HEK293 (cell line): ENCODE measurements at regions not wholly inside any gene's neighbourhood (a gene's known extent, or its start where the extent isn't known, plus 50 kb on each side); places are given as distances from the start of the nearest gene placed in this dataset.

Experiments used
- CTCF ChIA-PET: fragments of 350-600 bp; formaldehyde crosslinking; extraction: SDS; loops from one replicate; lab custom pipeline; 2021; ENCODE audit warnings: antibody characterized with exemption; lab: Yijun Ruan, JAX
- POLR2A ChIA-PET: fragments of 300-600 bp; formaldehyde crosslinking; extraction: SDS; loops from one replicate; lab custom pipeline; 2020; ENCODE audit warnings: antibody characterized with exemption, inconsistent platforms; lab: Yijun Ruan, JAX
- H3K27ac ChIP-seq: fragments of 200-500 bp; sonication (Bioruptor generic); 2 replicates; pipeline ENCODE4 v1.5.1; 2014; ENCODE audit warnings: low read depth, low read length, control low read depth, inconsistent platforms; ENCODE audit errors: extremely low read depth
- H3K36me3 ChIP-seq, 2 experiments: fragments of 200-500 bp in 1 of 2; sonication (Bioruptor generic) in 1 of 2; 1 replicate in 1 of 2; 2 replicates in 1 of 2; pipeline ENCODE4 v1.5.1; 2014 to 2017; ENCODE audit warnings: inconsistent platforms in 2 of 2, low read length in 2 of 2; ENCODE audit not compliant: control insufficient read depth in 2 of 2, insufficient read depth in 1 of 2
- H3K4me1 ChIP-seq: fragments of 200-500 bp; sonication (Bioruptor generic); 2 replicates; pipeline ENCODE4 v1.5.1; 2014; ENCODE audit warnings: mild to moderate bottlenecking, low read length, inconsistent platforms; ENCODE audit not compliant: control insufficient read depth, insufficient read depth
- H3K4me3 ChIP-seq: 2 replicates; pipeline ENCODE4 v1.5.1; 2011; ENCODE audit warnings: low read depth, mild to moderate bottlenecking, control low read depth, low read length, moderate library complexity
- H3K9me3 ChIP-seq: fragments of 200-500 bp; sonication (Bioruptor generic); 2 replicates; pipeline ENCODE4 v1.5.1; 2014; ENCODE audit warnings: low read depth, low read length, inconsistent platforms; ENCODE audit not compliant: control insufficient read depth, insufficient read depth
- EGR2 ChIP-seq: fragments of 450-650 bp; formaldehyde crosslinking; IDR thresholded peaks from 2 replicates; pipeline ENCODE4 v1.5.1; 2016; ENCODE audit warnings: low read depth, missing biosample characterization, missing genetic modification characterization
- KLF10 ChIP-seq: fragments of 450-650 bp; IDR thresholded peaks from 2 replicates; pipeline ENCODE4 v1.5.1; 2018; ENCODE audit warnings: missing biosample characterization, mild to moderate bottlenecking, missing genetic modification characterization
- KLF16 ChIP-seq: fragments of 450-650 bp; formaldehyde crosslinking; IDR thresholded peaks from 2 replicates; pipeline ENCODE4 v1.5.1; 2017; ENCODE audit warnings: missing biosample characterization, missing genetic modification characterization
- ZNF138 ChIP-seq: fragments of 450-650 bp; formaldehyde crosslinking; IDR thresholded peaks from 2 replicates; pipeline ENCODE4 v1.5.1; 2016; ENCODE audit warnings: missing biosample characterization, missing genetic modification characterization, borderline replicate concordance
- ZNF23 ChIP-seq: fragments of 450-650 bp; formaldehyde crosslinking; IDR thresholded peaks from 2 replicates; pipeline ENCODE4 v1.5.1; 2016; ENCODE audit warnings: missing biosample characterization, missing genetic modification characterization, borderline replicate concordance
- ZNF239 ChIP-seq: fragments of 450-650 bp; formaldehyde crosslinking; IDR thresholded peaks from 2 replicates; pipeline ENCODE4 v1.5.1; 2016; ENCODE audit warnings: missing biosample characterization, missing genetic modification characterization
- ZNF416 ChIP-seq: fragments of 450-650 bp; formaldehyde crosslinking; IDR thresholded peaks from 2 replicates; pipeline ENCODE4 v1.5.1; 2016; ENCODE audit warnings: missing biosample characterization, missing genetic modification characterization
- ZNF548 ChIP-seq: fragments of 450-650 bp; formaldehyde crosslinking; IDR thresholded peaks from 2 replicates; pipeline ENCODE4 v1.5.1; 2016; ENCODE audit warnings: missing biosample characterization, missing genetic modification characterization
- ZNF600 ChIP-seq: fragments of 450-650 bp; formaldehyde crosslinking; IDR thresholded peaks from 2 replicates; pipeline ENCODE4 v1.5.1; 2016; ENCODE audit warnings: missing biosample characterization, missing genetic modification characterization
- ZNF707 ChIP-seq: fragments of 450-650 bp; formaldehyde crosslinking; IDR thresholded peaks from 2 replicates; pipeline ENCODE4 v1.5.1; 2016; ENCODE audit warnings: missing biosample characterization, missing genetic modification characterization
- ZXDB ChIP-seq: fragments of 450-650 bp; formaldehyde crosslinking; IDR thresholded peaks from 2 replicates; pipeline ENCODE4 v1.5.1; 2016; ENCODE audit warnings: missing biosample characterization, missing genetic modification characterization
- TF ChIP-seq, protein P1 (sequence below): IDR thresholded peaks from 2 replicates; pipeline ENCODE4 v1.6.1; 2011; ENCODE audit warnings: mild to moderate bottlenecking, low read depth, low read length, borderline replicate concordance
- TF ChIP-seq, protein P2 (sequence below): fragments of 450-650 bp; formaldehyde crosslinking; IDR thresholded peaks from 2 replicates; pipeline ENCODE4 v1.5.1; 2016; ENCODE audit warnings: missing biosample characterization, missing genetic modification characterization
- TF ChIP-seq, protein P3 (sequence below): fragments of 450-650 bp; formaldehyde crosslinking; conservative IDR thresholded peaks from 2 replicates; pipeline ENCODE4 v1.5.1; 2016; ENCODE audit warnings: low read depth, missing biosample characterization, missing genetic modification characterization
- TF ChIP-seq, protein P4 (sequence below): fragments of 450-650 bp; formaldehyde crosslinking; IDR thresholded peaks from 2 replicates; pipeline ENCODE4 v1.5.1; 2016; ENCODE audit warnings: missing biosample characterization, missing genetic modification characterization
- TF ChIP-seq, protein P5 (sequence below): fragments of 450-650 bp; formaldehyde crosslinking; IDR thresholded peaks from 2 replicates; pipeline ENCODE4 v1.5.1; 2017; ENCODE audit warnings: missing biosample characterization, missing genetic modification characterization

DNA sequence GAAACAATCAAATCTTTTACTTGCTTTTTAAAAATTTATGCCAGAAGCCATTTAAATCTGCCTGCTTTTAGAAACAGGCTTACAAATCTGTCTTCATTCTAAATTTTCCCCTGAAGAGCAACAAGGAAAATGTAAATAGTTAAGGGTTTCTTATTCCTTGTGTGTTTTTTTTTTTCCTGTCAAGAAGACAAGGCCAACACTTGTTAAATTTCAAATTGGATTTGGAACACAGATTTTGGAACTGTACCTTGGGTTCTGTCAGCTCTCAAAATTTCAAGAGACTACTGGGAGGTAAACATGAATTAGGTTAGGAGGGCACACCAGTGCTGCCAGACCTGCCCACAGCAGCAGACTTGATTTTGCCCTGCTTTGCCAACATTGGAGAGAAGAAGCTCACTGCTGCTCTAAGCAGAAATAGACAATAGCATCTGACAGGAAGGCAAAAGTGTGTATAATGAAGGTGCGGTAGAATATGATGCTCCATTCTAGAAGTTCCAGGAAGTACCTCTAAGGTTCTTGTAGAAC, 121.7 kb downstream of the NHLRC3 start (continued):
- TF ChIP-seq, protein P1, sequence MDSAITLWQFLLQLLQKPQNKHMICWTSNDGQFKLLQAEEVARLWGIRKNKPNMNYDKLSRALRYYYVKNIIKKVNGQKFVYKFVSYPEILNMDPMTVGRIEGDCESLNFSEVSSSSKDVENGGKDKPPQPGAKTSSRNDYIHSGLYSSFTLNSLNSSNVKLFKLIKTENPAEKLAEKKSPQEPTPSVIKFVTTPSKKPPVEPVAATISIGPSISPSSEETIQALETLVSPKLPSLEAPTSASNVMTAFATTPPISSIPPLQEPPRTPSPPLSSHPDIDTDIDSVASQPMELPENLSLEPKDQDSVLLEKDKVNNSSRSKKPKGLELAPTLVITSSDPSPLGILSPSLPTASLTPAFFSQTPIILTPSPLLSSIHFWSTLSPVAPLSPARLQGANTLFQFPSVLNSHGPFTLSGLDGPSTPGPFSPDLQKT = no peak
- TF ChIP-seq ZNF600 (no peak), ZXDB (tag by site-specific recombination) (no peak), ZNF707 (tag by site-specific recombination) (no peak), KLF10 (tag by site-specific recombination) (no peak)
- TF ChIP-seq, protein P2, sequence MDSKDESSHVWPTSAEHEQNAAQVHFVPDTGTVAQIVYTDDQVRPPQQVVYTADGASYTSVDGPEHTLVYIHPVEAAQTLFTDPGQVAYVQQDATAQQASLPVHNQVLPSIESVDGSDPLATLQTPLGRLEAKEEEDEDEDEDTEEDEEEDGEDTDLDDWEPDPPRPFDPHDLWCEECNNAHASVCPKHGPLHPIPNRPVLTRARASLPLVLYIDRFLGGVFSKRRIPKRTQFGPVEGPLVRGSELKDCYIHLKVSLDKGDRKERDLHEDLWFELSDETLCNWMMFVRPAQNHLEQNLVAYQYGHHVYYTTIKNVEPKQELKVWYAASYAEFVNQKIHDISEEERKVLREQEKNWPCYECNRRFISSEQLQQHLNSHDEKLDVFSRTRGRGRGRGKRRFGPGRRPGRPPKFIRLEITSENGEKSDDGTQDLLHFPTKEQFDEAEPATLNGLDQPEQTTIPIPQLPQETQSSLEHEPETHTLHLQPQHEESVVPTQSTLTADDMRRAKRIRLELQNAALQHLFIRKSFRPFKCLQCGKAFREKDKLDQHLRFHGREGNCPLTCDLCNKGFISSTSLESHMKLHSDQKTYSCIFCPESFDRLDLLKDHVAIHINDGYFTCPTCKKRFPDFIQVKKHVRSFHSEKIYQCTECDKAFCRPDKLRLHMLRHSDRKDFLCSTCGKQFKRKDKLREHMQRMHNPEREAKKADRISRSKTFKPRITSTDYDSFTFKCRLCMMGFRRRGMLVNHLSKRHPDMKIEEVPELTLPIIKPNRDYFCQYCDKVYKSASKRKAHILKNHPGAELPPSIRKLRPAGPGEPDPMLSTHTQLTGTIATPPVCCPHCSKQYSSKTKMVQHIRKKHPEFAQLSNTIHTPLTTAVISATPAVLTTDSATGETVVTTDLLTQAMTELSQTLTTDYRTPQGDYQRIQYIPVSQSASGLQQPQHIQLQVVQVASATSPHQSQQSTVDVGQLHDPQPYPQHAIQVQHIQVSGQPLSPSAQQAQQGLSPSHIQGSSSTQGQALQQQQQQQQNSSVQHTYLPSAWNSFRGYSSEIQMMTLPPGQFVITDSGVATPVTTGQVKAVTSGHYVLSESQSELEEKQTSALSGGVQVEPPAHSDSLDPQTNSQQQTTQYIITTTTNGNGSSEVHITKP (tag by site-specific recombination) = no peak
- TF ChIP-seq, all 188 proteins: peak for 0

DNA sequence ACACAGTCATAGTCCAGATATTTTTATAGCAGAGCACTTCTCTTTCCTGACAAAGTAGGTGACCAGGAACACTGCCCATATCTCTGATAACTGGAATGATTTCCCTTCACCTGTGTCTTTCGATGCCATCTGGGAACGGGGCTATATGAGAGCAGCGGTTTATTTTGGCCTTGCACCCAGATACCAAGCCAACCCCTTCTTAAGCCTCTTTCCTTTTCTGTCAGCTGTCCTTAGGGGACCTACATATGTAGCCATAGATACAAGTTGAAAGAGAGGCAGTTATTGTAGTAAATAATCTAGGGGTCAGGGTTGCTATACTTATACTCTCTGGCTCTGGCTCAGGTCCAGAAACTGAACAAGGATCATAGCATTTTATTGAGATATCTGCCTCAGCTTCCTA, 128.8 kb downstream of the NHLRC3 start:
- no peaks in the 10 kb centered on the region for H3K36me3 ChIP-seq
- H3K27ac ChIP-seq = no peak overlapping the region
- TF ChIP-seq, protein P3, sequence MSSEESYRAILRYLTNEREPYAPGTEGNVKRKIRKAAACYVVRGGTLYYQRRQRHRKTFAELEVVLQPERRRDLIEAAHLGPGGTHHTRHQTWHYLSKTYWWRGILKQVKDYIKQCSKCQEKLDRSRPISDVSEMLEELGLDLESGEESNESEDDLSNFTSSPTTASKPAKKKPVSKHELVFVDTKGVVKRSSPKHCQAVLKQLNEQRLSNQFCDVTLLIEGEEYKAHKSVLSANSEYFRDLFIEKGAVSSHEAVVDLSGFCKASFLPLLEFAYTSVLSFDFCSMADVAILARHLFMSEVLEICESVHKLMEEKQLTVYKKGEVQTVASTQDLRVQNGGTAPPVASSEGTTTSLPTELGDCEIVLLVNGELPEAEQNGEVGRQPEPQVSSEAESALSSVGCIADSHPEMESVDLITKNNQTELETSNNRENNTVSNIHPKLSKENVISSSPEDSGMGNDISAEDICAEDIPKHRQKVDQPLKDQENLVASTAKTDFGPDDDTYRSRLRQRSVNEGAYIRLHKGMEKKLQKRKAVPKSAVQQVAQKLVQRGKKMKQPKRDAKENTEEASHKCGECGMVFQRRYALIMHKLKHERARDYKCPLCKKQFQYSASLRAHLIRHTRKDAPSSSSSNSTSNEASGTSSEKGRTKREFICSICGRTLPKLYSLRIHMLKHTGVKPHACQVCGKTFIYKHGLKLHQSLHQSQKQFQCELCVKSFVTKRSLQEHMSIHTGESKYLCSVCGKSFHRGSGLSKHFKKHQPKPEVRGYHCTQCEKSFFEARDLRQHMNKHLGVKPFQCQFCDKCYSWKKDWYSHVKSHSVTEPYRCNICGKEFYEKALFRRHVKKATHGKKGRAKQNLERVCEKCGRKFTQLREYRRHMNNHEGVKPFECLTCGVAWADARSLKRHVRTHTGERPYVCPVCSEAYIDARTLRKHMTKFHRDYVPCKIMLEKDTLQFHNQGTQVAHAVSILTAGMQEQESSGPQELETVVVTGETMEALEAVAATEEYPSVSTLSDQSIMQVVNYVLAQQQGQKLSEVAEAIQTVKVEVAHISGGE = no peak
- no peak for TF ChIP-seq EGR2 (tag by site-specific recombination)
- ChIA-PET POLR2A (no interaction called here), CTCF (no interaction called here)
- no peak overlapping the region for H3K4me3 ChIP-seq
- no peaks in the 10 kb centered on the region for H3K4me1 ChIP-seq
- H3K9me3 ChIP-seq = no peaks in the 10 kb centered on the region

DNA sequence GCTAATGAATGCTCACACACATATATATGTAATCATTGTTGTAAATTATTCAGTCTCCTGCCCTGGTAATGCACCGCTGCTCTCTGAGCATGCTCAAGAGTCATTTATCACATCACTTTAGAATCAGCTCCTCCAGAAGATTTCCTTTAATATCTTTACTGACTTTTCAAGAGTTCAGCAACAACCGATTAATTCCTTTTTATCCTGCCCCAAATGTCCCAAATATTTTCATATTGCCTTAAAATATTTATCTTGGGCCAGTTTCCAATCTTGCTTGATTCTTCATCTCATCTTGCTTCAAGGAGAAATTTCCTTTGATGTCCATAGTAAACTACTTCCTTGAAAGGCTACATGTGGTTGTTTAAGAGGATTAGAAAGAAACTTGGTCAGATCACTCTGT, 132.5 kb downstream of the NHLRC3 start:
- H3K36me3 ChIP-seq = no peaks in the 10 kb centered on the region
- POLR2A ChIA-PET = no interaction called here
- CTCF ChIA-PET = interaction anchor here (1.1 kb wide), 1 partner anchor 12 kb away, joined by 3 read pairs; no protein-coding TSS in a partner anchor
- TF ChIP-seq ZNF138 (no peak), ZNF23 (tag by site-specific recombination) (no peak), ZNF416 (tag by site-specific recombination) (no peak), ZNF548 (no peak)
- TF ChIP-seq, all 188 proteins: peak for 0
- H3K4me3 ChIP-seq = no peak overlapping the region
- no peaks in the 10 kb centered on the region for H3K9me3 ChIP-seq
- H3K27ac ChIP-seq = no peak overlapping the region
- no peaks in the 10 kb centered on the region; the same call in 1 of the 2 replicates for H3K4me1 ChIP-seq

DNA sequence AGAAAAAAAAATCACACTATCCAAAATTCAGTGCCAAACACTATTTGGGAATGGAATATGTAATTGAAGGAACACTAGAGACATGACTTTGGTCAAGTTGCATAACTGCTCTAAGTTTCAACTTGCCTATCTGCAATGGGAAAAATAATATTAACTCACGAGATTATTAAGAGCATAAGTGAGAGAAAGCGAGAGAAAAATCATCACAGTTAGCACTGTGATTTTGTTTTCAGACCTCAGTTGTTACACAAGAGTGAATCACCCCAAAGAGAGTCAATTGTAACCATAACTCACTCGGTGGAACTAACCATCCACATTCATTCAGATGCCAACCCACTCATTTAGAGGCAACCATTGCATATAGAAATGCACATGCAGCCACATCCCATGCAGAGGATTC, 147.1 kb downstream of the NHLRC3 start:
- Histone ChIP-seq H3K36me3 (no peaks in the 10 kb centered on the region), H3K9me3 (no peaks in the 10 kb centered on the region), H3K27ac (no peak overlapping the region), H3K4me1 (no peaks in the 10 kb centered on the region), H3K4me3 (no peak overlapping the region)
- ChIA-PET POLR2A (no interaction called here), CTCF (no interaction called here)
- TF ChIP-seq ZNF548 = no peak
- TF ChIP-seq ZNF23 (tag by site-specific recombination) = no peak
- TF ChIP-seq, protein P4, sequence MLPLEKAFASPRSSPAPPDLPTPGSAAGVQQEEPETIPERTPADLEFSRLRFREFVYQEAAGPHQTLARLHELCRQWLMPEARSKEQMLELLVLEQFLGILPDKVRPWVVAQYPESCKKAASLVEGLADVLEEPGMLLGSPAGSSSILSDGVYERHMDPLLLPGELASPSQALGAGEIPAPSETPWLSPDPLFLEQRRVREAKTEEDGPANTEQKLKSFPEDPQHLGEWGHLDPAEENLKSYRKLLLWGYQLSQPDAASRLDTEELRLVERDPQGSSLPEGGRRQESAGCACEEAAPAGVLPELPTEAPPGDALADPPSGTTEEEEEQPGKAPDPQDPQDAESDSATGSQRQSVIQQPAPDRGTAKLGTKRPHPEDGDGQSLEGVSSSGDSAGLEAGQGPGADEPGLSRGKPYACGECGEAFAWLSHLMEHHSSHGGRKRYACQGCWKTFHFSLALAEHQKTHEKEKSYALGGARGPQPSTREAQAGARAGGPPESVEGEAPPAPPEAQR (tag by site-specific recombination) = no peak
- TF ChIP-seq, protein P5, sequence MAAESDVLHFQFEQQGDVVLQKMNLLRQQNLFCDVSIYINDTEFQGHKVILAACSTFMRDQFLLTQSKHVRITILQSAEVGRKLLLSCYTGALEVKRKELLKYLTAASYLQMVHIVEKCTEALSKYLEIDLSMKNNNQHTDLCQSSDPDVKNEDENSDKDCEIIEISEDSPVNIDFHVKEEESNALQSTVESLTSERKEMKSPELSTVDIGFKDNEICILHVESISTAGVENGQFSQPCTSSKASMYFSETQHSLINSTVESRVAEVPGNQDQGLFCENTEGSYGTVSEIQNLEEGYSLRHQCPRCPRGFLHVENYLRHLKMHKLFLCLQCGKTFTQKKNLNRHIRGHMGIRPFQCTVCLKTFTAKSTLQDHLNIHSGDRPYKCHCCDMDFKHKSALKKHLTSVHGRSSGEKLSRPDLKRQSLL (tag by site-specific recombination) = no peak
- TF ChIP-seq ZNF239 (tag by site-specific recombination) = no peak
- no peak for TF ChIP-seq KLF16 (tag by site-specific recombination)
